GM23338 (cell line): ENCODE measurements at regions not wholly inside any gene's neighbourhood (a gene's known extent, or its start where the extent isn't known, plus 50 kb on each side); places are given as distances from the start of the nearest gene placed in this dataset.

Experiments
- ATAC-seq: fragments of 200-7000 bp; cut with Tn5 transposase; 3 replicates; pipeline ENCODE4 v1.9.1; 2020
- DNase-seq: peaks from one replicate; pipeline ENCODE4 v3.0.0-alpha.2; 2015; ENCODE audit warnings: low spot score
- H2AFZ ChIP-seq: fragments of 200-600 bp; sonication (generic); 2 replicates; pipeline ENCODE4 v1.8.0; 2016; ENCODE audit warnings: antibody characterized with exemption, mild to moderate bottlenecking, moderate library complexity
- H3F3A ChIP-seq: fragments of 200-600 bp; sonication (generic); replicated peaks from 2 replicates; pipeline ENCODE4 v1.8.0; 2017; ENCODE audit warnings: antibody characterized with exemption, mixed run types, low read depth
- H3K27ac ChIP-seq: fragments of 200-600 bp; sonication (generic); 2 replicates; pipeline ENCODE4 v1.6.1; 2016; ENCODE audit warnings: low read depth
- H3K27me3 ChIP-seq: fragments of 200-600 bp; sonication (generic); 2 replicates; pipeline ENCODE4 v1.8.0; 2016; ENCODE audit warnings: mild to moderate bottlenecking, mixed run types, moderate library complexity; ENCODE audit not compliant: insufficient read depth
- H3K36me3 ChIP-seq: fragments of 200-600 bp; sonication (generic); 2 replicates; pipeline ENCODE4 v1.8.0; 2016; ENCODE audit warnings: mild to moderate bottlenecking; ENCODE audit not compliant: insufficient read depth
- H3K4me1 ChIP-seq: fragments of 200-600 bp; sonication (generic); 2 replicates; pipeline ENCODE4 v1.8.0; 2016; ENCODE audit warnings: mild to moderate bottlenecking, moderate library complexity; ENCODE audit not compliant: insufficient read depth
- H3K4me2 ChIP-seq: fragments of 200-600 bp; sonication (generic); 2 replicates; pipeline ENCODE4 v1.7.1; 2017; ENCODE audit warnings: mixed run types
- H3K4me3 ChIP-seq: fragments of 200-600 bp; sonication (generic); 2 replicates; pipeline ENCODE4 v1.6.1; 2016; ENCODE audit warnings: mixed run types
- H3K79me2 ChIP-seq: fragments of 200-600 bp; sonication (generic); replicated peaks from 2 replicates; pipeline ENCODE4 v1.8.0; 2017; ENCODE audit warnings: mild to moderate bottlenecking; ENCODE audit not compliant: insufficient read depth
- H3K9me2 ChIP-seq: fragments of 200-600 bp; sonication (generic); 2 replicates; pipeline ENCODE4 v1.8.0; 2017; ENCODE audit not compliant: insufficient read depth
- H4K20me1 ChIP-seq: fragments of 200-600 bp; sonication (generic); replicated peaks from 2 replicates; pipeline ENCODE4 v1.8.0; 2017; ENCODE audit warnings: mild to moderate bottlenecking; ENCODE audit not compliant: insufficient read depth
- H3K27ac Mint-ChIP-seq: 2 replicates; pipeline ENCODE4 v1.8.0; 2020; ENCODE audit warnings: inconsistent platforms, mild to moderate bottlenecking, moderate library complexity, mixed read lengths
- H3K27me3 Mint-ChIP-seq: 3 replicates; pipeline ENCODE4 v1.8.0; 2022; ENCODE audit warnings: low read depth, mild to moderate bottlenecking, moderate library complexity, mixed read lengths, inconsistent platforms; ENCODE audit not compliant: insufficient read depth, poor library complexity
- H3K36me3 Mint-ChIP-seq: 3 replicates; pipeline ENCODE4 v1.8.0; 2021; ENCODE audit warnings: low read depth, mild to moderate bottlenecking, inconsistent platforms, moderate library complexity, mixed read lengths
- H3K4me1 Mint-ChIP-seq: 3 replicates; pipeline ENCODE4 v1.8.0; 2020; ENCODE audit warnings: mild to moderate bottlenecking, inconsistent platforms, mixed read lengths
- H3K4me3 Mint-ChIP-seq: 3 replicates; pipeline ENCODE4 v1.8.0; 2021; ENCODE audit warnings: moderate library complexity, mild to moderate bottlenecking, inconsistent platforms, mixed read lengths
- H3K9me3 Mint-ChIP-seq: 3 replicates; pipeline ENCODE4 v1.8.0; 2020; ENCODE audit warnings: moderate library complexity, mild to moderate bottlenecking, inconsistent platforms, mixed read lengths
- CREB1 ChIP-seq: fragments of 250-450 bp; sonication (Bioruptor Pico); IDR thresholded peaks from 2 replicates; pipeline ENCODE4 v1.5.0; 2020; ENCODE audit warnings: low read depth, mild to moderate bottlenecking, moderate library complexity
- CTCF ChIP-seq, 2 experiments: fragments of 200-600 bp in 1 of 2; sonication (generic) in 1 of 2; conservative IDR thresholded peaks; 2 replicates each; pipeline versions ENCODE4 v1.5.1 to v1.6.1; 2016 to 2017; ENCODE audit warnings: antibody characterized with exemption in 2 of 2, low read depth in 2 of 2, mild to moderate bottlenecking in 2 of 2, moderate library complexity in 1 of 2
- ETS1 ChIP-seq: IDR thresholded peaks from 2 replicates; pipeline ENCODE4 v1.6.1; 2016; ENCODE audit warnings: antibody characterized with exemption
- EZH2 ChIP-seq: fragments of 200-600 bp; sonication (generic); IDR thresholded peaks from one replicate; pipeline ENCODE4 v1.8.0; 2017; ENCODE audit warnings: antibody characterized with exemption, mild to moderate bottlenecking, low read depth; ENCODE audit not compliant: unreplicated experiment
- EZH2phosphoT487 ChIP-seq: fragments of 200-600 bp; sonication (generic); IDR thresholded peaks from one replicate; pipeline ENCODE4 v1.8.1; 2018; ENCODE audit warnings: antibody characterized with exemption; ENCODE audit not compliant: unreplicated experiment
- JUNB ChIP-seq: IDR thresholded peaks from one replicate; pipeline ENCODE4 v1.6.1; 2016; ENCODE audit warnings: antibody characterized with exemption; ENCODE audit not compliant: unreplicated experiment
- POLR2AphosphoS5 ChIP-seq: IDR thresholded peaks from 2 replicates; pipeline ENCODE4 v1.6.1; 2016; ENCODE audit warnings: antibody characterized with exemption, low read depth
- STAT1 ChIP-seq: IDR thresholded peaks from one replicate; pipeline ENCODE4 v1.6.1; 2016; ENCODE audit warnings: antibody characterized with exemption; ENCODE audit not compliant: unreplicated experiment
- ZNF114 ChIP-seq: fragments of 250-450 bp; sonication (Bioruptor Pico); IDR thresholded peaks from 2 replicates; pipeline ENCODE4 v1.5.0; 2020; ENCODE audit warnings: mild to moderate bottlenecking, moderate library complexity
- ZNF331 ChIP-seq: fragments of 250-450 bp; sonication (Bioruptor Pico); IDR thresholded peaks from 2 replicates; pipeline ENCODE4 v1.5.0; 2020; ENCODE audit warnings: low read depth, mild to moderate bottlenecking, moderate library complexity
- TF ChIP-seq, protein P1 (sequence below): IDR thresholded peaks from one replicate; pipeline ENCODE4 v1.6.1; 2018; ENCODE audit warnings: antibody characterized with exemption; ENCODE audit not compliant: unreplicated experiment

DNA sequence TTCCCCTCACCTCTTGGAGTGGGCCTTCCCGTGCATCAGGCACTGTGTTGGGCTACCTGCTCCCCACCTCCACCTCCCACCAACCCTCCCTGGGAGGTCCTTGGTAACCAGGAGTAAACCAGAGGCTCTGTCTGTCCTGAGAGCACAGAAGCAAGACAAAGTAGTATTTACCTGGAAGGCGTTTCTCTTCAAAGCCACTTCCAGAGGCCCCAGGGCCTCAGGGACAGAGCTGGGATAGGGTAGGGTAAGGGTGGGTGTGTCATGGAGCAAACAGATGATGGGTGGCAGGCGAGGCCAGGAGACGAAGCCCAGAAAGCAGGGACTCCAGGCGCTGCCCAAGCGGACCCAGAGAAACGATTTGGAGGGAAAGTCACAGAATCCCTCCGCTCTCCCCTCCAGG is 77.2 kb upstream of the TARDBP start (continued):
- TF ChIP-seq, protein P1, sequence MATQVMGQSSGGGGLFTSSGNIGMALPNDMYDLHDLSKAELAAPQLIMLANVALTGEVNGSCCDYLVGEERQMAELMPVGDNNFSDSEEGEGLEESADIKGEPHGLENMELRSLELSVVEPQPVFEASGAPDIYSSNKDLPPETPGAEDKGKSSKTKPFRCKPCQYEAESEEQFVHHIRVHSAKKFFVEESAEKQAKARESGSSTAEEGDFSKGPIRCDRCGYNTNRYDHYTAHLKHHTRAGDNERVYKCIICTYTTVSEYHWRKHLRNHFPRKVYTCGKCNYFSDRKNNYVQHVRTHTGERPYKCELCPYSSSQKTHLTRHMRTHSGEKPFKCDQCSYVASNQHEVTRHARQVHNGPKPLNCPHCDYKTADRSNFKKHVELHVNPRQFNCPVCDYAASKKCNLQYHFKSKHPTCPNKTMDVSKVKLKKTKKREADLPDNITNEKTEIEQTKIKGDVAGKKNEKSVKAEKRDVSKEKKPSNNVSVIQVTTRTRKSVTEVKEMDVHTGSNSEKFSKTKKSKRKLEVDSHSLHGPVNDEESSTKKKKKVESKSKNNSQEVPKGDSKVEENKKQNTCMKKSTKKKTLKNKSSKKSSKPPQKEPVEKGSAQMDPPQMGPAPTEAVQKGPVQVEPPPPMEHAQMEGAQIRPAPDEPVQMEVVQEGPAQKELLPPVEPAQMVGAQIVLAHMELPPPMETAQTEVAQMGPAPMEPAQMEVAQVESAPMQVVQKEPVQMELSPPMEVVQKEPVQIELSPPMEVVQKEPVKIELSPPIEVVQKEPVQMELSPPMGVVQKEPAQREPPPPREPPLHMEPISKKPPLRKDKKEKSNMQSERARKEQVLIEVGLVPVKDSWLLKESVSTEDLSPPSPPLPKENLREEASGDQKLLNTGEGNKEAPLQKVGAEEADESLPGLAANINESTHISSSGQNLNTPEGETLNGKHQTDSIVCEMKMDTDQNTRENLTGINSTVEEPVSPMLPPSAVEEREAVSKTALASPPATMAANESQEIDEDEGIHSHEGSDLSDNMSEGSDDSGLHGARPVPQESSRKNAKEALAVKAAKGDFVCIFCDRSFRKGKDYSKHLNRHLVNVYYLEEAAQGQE: no peak
- no peak for TF ChIP-seq ZNF114 (CRISPR knock-in tag)
- no peak for TF ChIP-seq EZH2phosphoT487
- TF ChIP-seq CREB1 (CRISPR knock-in tag): no peak
- no peak for TF ChIP-seq CTCF (conservative IDR thresholded peaks at IDR 0.05; ENCODE audit: low read depth in 2 of 2)
- TF ChIP-seq ZNF331 (CRISPR knock-in tag): no peak
- TF ChIP-seq JUNB: no peak
- TF ChIP-seq STAT1: no peak

DNA sequence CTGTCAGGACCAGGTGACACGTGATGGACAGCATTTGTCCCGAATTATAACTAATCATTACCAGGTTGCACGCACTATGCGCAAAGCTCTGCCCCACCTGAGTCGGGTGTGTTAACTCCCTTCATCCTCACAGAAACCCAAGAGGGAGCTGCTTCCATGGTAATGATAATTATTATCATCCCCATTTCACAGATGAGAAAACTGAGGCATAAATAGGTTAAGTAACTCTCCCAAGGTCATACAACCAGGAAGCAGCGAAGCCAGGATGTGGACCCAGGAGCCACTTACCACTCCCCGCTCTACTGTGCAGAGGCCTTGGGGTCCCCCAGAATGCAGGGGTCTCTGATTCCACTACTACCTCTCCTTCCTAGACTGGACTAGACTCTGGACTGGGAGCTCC is 76.7 kb upstream of the TARDBP start:
- Mint-ChIP-seq H3K4me1 (peaks cover 21% of the 10 kb centered on the region), H3K36me3 (no peaks in the 10 kb centered on the region), H3K4me3 (no peak overlapping the region), H3K9me3 (no peaks in the 10 kb centered on the region), H3K27ac (no peak overlapping the region), H3K27me3 (peaks cover 11% of the 10 kb centered on the region)
- H3K4me1 ChIP-seq: peaks cover 6% of the 10 kb centered on the region
- no peak overlapping the region for H3K27ac ChIP-seq
- no peak overlapping the region for H3K4me3 ChIP-seq
- H3K4me2 ChIP-seq: no peak overlapping the region
- H3K36me3 ChIP-seq: no peaks in the 10 kb centered on the region
- H3F3A ChIP-seq: no peaks in the 10 kb centered on the region
- no peaks in the 10 kb centered on the region for H4K20me1 ChIP-seq
- H3K79me2 ChIP-seq: no peaks in the 10 kb centered on the region
- DNase-seq (no peak), ATAC-seq (no peak)
- H2AFZ ChIP-seq: no peak overlapping the region
- H3K9me2 ChIP-seq: no peaks in the 10 kb centered on the region
- H3K27me3 ChIP-seq: no peaks in the 10 kb centered on the region
- no peak for TF ChIP-seq ETS1
- TF ChIP-seq POLR2AphosphoS5: no peak
- TF ChIP-seq CREB1 (CRISPR knock-in tag): no peak
- no peak for TF ChIP-seq STAT1
- no peak for TF ChIP-seq EZH2
- TF ChIP-seq JUNB: no peak
- no peak for TF ChIP-seq EZH2phosphoT487
- TF ChIP-seq, protein P1: no peak
- TF ChIP-seq CTCF (conservative IDR thresholded peaks at IDR 0.05; ENCODE audit: low read depth in 2 of 2): no peak
